HS-5 (cell line): ENCODE measurements at regions not wholly inside any gene's neighbourhood (a gene's known extent, or its start where the extent isn't known, plus 50 kb on each side); places are given as distances from the start of the nearest gene placed in this dataset.

Experiments used
- DNase-seq: peaks from one replicate; pipeline ENCODE4 v3.0.0-alpha.2; 2012; ENCODE audit warnings: low read depth

DNA sequence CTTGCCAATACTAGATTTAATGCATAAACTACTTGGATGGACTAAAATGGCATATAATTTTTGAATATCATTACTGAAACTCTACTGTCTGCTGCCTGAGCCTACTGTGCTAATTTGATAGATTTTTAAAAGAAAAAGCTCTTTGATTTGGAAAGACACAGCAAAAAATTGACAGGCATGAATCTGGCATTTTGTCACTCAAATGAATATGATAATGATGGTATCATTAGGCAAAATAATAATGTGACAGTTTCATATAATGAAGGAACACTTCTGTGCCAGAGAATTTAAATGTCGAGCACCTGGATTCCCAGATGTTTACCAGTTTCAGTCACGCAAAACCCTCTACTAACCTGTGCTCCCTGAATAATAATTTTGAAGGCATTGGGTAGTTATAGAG lies 60.0 kb upstream of the SLC13A1 start:
- DNase-seq = no peak
